ENCODE measurements at regions not wholly inside any gene's neighbourhood (a gene's known extent, or its start where the extent isn't known, plus 50 kb on each side); places are given as distances from the start of the nearest gene placed in this dataset.

DNA sequence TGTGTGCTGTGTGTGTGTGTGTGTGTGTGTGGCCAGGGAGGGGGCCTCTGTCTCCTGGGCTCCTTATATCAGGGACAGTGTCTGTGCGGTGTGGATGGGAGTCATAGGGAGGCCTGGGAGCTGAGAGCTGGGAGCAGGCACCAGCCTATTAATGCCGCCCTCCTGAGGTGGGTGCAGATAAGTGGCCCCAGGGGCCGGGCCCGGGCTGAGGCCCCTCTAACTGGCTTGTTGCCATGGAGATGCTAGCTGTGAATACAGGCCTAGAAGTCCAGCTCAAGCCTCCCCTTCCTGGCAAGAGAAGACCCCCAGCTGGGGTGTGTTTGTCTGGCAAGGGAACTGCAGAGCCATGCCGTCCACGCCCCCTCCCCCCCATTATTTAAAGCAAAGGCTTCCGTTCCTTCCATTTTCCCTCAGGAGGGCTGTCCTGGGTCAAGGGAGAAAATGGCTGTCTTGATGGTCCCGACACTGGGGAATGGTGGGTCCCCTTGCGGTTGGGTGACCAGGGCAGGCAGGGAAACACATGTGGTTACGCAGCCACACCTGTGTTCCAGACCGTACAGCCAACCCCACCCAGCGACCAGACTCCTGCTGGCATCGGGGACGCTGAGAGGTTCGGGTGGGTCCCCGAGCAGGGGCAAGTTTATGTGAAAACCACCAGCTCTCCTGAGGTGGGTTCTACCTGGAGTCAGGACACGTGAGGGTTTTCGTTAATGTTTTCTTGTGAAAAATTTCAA lies 141.1 kb downstream of the MRM1 start:
- TF ChIP-seq POLR2A (IDR thresholded peaks at IDR 0.05), result no peak
- TF ChIP-seq, protein P1, sequence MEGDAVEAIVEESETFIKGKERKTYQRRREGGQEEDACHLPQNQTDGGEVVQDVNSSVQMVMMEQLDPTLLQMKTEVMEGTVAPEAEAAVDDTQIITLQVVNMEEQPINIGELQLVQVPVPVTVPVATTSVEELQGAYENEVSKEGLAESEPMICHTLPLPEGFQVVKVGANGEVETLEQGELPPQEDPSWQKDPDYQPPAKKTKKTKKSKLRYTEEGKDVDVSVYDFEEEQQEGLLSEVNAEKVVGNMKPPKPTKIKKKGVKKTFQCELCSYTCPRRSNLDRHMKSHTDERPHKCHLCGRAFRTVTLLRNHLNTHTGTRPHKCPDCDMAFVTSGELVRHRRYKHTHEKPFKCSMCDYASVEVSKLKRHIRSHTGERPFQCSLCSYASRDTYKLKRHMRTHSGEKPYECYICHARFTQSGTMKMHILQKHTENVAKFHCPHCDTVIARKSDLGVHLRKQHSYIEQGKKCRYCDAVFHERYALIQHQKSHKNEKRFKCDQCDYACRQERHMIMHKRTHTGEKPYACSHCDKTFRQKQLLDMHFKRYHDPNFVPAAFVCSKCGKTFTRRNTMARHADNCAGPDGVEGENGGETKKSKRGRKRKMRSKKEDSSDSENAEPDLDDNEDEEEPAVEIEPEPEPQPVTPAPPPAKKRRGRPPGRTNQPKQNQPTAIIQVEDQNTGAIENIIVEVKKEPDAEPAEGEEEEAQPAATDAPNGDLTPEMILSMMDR (IDR thresholded peaks at IDR 0.05), result no peak

Measured in Peyer's patch (tissue), 4 donors.